HEK293T (cell line): ENCODE measurements at regions not wholly inside any gene's neighbourhood (a gene's known extent, or its start where the extent isn't known, plus 50 kb on each side); places are given as distances from the start of the nearest gene placed in this dataset.

Experiments used
- CTCF ChIA-PET: fragments of 350-600 bp; formaldehyde crosslinking; extraction: SDS; loops from one replicate; lab custom pipeline; 2021; ENCODE audit warnings: antibody characterized with exemption, inconsistent platforms; lab: Yijun Ruan, JAX
- POLR2A ChIA-PET: fragments of 350-600 bp; formaldehyde crosslinking; extraction: SDS; loops from one replicate; lab custom pipeline; 2020; ENCODE audit warnings: antibody characterized with exemption, inconsistent platforms; lab: Yijun Ruan, JAX
- DNase-seq: peaks from one replicate; pipeline ENCODE4 v3.0.0; 2012; ENCODE audit warnings: mixed read lengths; ENCODE audit errors: extremely low spot score
- ARNT ChIP-seq: fragments of 450-650 bp; IDR thresholded peaks from 2 replicates; pipeline ENCODE4 v1.6.1; 2017; ENCODE audit warnings: mild to moderate bottlenecking
- BHLHE40 ChIP-seq: fragments of 450-650 bp; IDR thresholded peaks from 2 replicates; pipeline ENCODE4 v1.6.1; 2016; ENCODE audit warnings: mild to moderate bottlenecking, moderate library complexity, borderline replicate concordance
- CTBP1 ChIP-seq: fragments of 450-650 bp; IDR thresholded peaks from 2 replicates; pipeline ENCODE4 v1.6.1; 2016; ENCODE audit warnings: borderline replicate concordance
- ELF4 ChIP-seq: fragments of 450-650 bp; IDR thresholded peaks from 2 replicates; pipeline ENCODE4 v1.6.1; 2017; ENCODE audit warnings: antibody characterized with exemption
- FOXA1 ChIP-seq: fragments of 450-650 bp; IDR thresholded peaks from 2 replicates; pipeline ENCODE4 v1.6.1; 2016; ENCODE audit warnings: mild to moderate bottlenecking
- FOXK2 ChIP-seq: fragments of 450-650 bp; IDR thresholded peaks from 2 replicates; pipeline ENCODE4 v1.6.1; 2016; ENCODE audit warnings: mild to moderate bottlenecking
- FOXM1 ChIP-seq: fragments of 450-650 bp; IDR thresholded peaks from 2 replicates; pipeline ENCODE4 v1.6.1; 2017; ENCODE audit warnings: mild to moderate bottlenecking, borderline replicate concordance
- HDGF ChIP-seq: fragments of 450-650 bp; IDR thresholded peaks from 2 replicates; pipeline ENCODE4 v1.6.1; 2017; ENCODE audit warnings: antibody characterized with exemption, borderline replicate concordance
- L3MBTL2 ChIP-seq: fragments of 450-650 bp; conservative IDR thresholded peaks from 2 replicates; pipeline ENCODE4 v1.6.1; 2016; ENCODE audit warnings: mild to moderate bottlenecking
- LEF1 ChIP-seq: fragments of 450-650 bp; IDR thresholded peaks from 2 replicates; pipeline ENCODE4 v1.6.1; 2017; ENCODE audit warnings: mild to moderate bottlenecking, borderline replicate concordance
- NFRKB ChIP-seq: fragments of 450-650 bp; IDR thresholded peaks from 2 replicates; pipeline ENCODE4 v1.6.1; 2016; ENCODE audit warnings: mild to moderate bottlenecking, moderate library complexity
- SP1 ChIP-seq: fragments of 450-650 bp; IDR thresholded peaks from 2 replicates; pipeline ENCODE4 v1.6.1; 2017
- SUZ12 ChIP-seq: fragments of 450-650 bp; IDR thresholded peaks from 2 replicates; pipeline ENCODE4 v1.6.1; 2016; ENCODE audit warnings: mild to moderate bottlenecking
- TARDBP ChIP-seq: fragments of 450-650 bp; IDR thresholded peaks from 2 replicates; pipeline ENCODE4 v1.6.1; 2016
- ZNF384 ChIP-seq: fragments of 450-650 bp; IDR thresholded peaks from 2 replicates; pipeline ENCODE4 v1.6.1; 2016
- TF ChIP-seq, protein P1 (sequence below): fragments of 450-650 bp; IDR thresholded peaks from 2 replicates; pipeline ENCODE4 v1.6.1; 2016

DNA sequence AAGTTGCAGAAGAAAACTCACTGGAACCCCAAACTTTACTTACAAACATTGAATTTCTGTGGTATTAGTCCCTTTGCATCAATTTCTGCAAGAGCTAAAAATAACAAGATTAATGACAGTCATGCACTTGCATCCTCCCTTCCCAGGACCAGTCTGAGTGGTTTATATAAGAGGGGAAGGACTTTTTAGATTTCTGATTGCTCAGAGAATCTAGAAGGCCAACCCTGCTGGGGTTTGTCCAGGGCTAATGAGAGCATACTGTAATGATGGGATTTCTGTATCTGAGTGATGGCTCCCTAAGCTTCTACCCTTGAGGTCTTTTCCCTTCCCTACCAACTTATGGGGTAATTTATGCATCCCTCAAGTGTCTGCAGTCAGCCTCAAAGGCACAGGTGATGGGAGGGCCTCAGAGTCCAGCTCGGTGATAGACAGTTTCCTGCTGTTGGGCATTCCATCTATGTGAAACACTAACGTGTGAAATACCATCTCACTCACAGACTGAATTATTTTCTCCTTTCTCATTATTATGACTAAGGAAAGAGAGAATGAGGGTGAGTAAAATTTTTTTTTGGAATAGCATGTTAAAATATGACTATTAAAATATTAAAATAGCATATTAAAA lies 556.3 kb downstream of the RIT2 start:
- ChIA-PET CTCF (no interaction called here), POLR2A (no interaction called here)
- no peak for DNase-seq
- no peak for TF ChIP-seq ELF4
- no peak for TF ChIP-seq HDGF
- no peak for TF ChIP-seq SUZ12
- TF ChIP-seq SP1: no peak
- no peak for TF ChIP-seq FOXA1
- no peak for TF ChIP-seq FOXK2
- TF ChIP-seq, protein P1, sequence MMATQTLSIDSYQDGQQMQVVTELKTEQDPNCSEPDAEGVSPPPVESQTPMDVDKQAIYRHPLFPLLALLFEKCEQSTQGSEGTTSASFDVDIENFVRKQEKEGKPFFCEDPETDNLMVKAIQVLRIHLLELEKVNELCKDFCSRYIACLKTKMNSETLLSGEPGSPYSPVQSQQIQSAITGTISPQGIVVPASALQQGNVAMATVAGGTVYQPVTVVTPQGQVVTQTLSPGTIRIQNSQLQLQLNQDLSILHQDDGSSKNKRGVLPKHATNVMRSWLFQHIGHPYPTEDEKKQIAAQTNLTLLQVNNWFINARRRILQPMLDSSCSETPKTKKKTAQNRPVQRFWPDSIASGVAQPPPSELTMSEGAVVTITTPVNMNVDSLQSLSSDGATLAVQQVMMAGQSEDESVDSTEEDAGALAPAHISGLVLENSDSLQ: no peak
- TF ChIP-seq CTBP1: no peak

GRCh38 chr18:42561521-42561920 lies 554.0 kb downstream of the RIT2 start:
- ChIA-PET CTCF (no interaction called here), POLR2A (no interaction called here)
- TF ChIP-seq ZNF384 (no peak), SUZ12 (no peak), FOXM1 (no peak), L3MBTL2 (no peak), FOXA1 (no peak), NFRKB (no peak), SP1 (no peak), ARNT (no peak), HDGF (no peak), ELF4 (no peak), FOXK2 (no peak), BHLHE40 (no peak), CTBP1 (no peak), LEF1 (no peak)
- TF ChIP-seq, protein P1: no peak
- no peak for DNase-seq

DNA sequence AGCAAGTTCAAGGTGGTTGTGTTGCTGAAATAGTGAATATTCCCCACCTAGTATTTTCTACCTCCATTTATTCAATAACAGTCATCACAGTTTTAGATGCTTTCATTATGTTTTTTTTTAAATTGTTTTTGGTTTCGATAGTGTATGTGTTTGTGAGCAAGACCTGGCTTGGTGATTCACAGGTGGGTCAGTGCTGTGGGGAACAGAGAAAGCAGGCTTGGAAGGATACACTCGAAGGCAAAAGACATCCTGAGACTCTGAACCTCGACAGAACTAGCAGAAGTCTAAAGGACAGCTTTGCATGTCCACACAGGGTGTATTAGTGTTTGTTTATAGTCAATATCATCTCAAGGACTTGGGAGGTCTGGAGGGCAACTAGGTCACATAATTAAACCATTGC lies 551.5 kb downstream of the RIT2 start:
- DNase-seq: no peak
- TF ChIP-seq L3MBTL2 (no peak), ZNF384 (no peak), ELF4 (no peak), SP1 (no peak), FOXM1 (no peak), FOXK2 (no peak), HDGF (no peak), SUZ12 (no peak), FOXA1 (no peak), CTBP1 (no peak)
- POLR2A ChIA-PET: no interaction called here
- CTCF ChIA-PET: no interaction called here

- TF ChIP-seq FOXK2: no peak
- POLR2A ChIA-PET: no interaction called here
- CTCF ChIA-PET: no interaction called here
- no peak for DNase-seq
These were observed 550.7 kb downstream of the RIT2 start for GRCh38 chr18:42564761-42565160.

DNA sequence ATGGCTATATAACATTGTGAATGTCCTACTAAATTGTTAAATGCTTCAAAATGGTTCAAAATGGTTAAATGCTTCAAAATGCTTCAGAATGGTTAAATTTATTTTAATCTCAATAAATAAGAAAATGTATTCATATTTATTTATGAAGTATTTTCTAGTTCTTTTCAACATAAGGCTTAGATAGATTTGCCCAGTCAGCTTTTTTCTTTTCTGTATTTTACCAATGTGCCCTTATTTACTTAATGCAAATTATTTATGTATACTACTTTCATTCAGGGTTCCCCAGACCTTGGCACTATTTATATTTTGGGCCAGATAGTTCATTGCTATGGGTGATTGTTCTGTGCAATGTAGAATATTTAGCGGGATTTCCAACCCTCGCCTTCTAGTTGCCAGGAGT lies 546.7 kb downstream of the RIT2 start:
- ChIA-PET POLR2A (no interaction called here), CTCF (no interaction called here)
- DNase-seq: no peak
- no peak for TF ChIP-seq CTBP1
- TF ChIP-seq TARDBP: no peak
- TF ChIP-seq FOXM1: no peak
- TF ChIP-seq ARNT: no peak
- no peak for TF ChIP-seq BHLHE40
- TF ChIP-seq HDGF: no peak
- TF ChIP-seq SUZ12: no peak

DNA sequence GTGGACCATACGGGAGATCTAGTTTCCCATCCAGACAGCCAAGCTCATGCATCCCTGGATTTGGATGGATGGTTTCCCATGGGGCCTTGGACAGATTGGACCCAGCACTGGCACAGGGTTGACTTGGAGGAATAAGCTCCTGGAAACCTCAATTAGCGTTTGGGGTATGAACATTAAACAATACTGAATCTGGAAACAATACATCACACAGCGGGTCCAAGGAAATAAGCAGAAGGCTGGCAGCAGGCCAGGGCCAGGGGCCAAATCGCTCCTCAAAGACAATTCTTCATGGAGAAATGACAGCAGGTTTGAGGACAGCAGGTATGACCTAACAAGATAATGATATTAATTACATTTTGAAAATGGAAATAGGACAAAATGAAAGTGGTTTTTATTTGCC lies 540.6 kb downstream of the RIT2 start:
- ChIA-PET POLR2A (no interaction called here), CTCF (no interaction called here)
- DNase-seq: no peak
- TF ChIP-seq ARNT (no peak), SUZ12 (no peak), CTBP1 (no peak), SP1 (no peak), ZNF384 (no peak), FOXM1 (no peak), NFRKB (no peak)
- TF ChIP-seq, protein P1: no peak

GRCh38 chr18:42576124-42576523 lies 539.4 kb downstream of the RIT2 start:
- DNase-seq: no peak
- ChIA-PET CTCF (interaction anchor here (0.6 kb wide), 1 partner anchor 843 kb away, joined by 3 read pairs; no protein-coding TSS in a partner anchor), POLR2A (no interaction called here)
- TF ChIP-seq HDGF (no peak), TARDBP (no peak), SP1 (no peak), SUZ12 (no peak), FOXK2 (no peak), ARNT (no peak), L3MBTL2 (no peak), NFRKB (no peak), BHLHE40 (no peak), ELF4 (no peak), FOXA1 (no peak), ZNF384 (no peak), FOXM1 (no peak), LEF1 (no peak)
- TF ChIP-seq, protein P1: no peak
